NOMO-1 treated with dmso at 0.1 percent for 144 hours (cell line): ENCODE measurements at regions not wholly inside any gene's neighbourhood (a gene's known extent, or its start where the extent isn't known, plus 50 kb on each side); places are given as distances from the start of the nearest gene placed in this dataset.
"Not testable (repeated sequence)": the region's sequence is repeated elsewhere in the genome, so short reads cannot be mapped to it uniquely, and the experiment has no call there.

ENCODE experiments used
- DNase-seq: peaks from one replicate; lab custom pipeline; 2025; ENCODE audit not compliant: unreplicated experiment; lab: John Stamatoyannopoulos, UW

DNA sequence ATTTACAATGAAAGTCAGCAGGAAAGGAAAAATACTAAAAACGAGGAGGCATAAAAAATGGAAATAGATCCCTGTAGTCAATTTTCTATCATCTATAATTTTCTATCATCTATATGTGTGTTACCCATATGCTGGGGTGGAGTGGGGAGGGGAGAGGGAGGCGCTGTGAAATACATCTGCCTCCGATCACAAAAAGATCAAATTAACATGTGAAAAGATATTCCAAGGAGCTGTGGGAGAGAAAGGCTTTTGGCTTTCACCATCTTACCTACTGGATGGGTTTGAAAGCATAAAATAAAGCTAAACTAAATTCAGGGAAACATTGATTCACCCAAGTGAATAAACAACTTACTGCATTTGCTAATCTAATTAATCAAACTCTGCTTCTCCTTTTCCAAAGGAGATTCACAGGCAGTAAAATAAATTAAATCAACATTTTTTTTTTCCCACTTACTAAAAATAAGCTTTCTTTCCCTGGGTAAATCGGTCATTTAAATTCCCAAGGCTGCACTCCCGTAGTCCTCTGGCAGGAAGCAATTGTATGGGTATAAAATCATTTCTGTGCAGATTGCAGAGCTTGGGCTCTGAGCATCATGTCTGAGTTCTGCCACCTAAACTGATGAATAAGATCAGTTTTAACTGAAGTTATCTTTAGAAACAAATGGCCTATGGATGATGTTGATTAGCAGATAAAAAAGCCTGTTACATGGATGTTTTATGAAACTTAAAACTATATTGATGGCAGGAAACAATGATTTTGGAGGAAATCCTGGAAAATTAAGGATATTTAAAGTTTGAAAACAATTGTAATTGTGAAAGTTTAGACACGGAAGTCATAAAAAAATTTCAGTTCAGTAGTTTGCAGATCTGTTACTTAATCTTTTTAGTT, 147.9 kb downstream of the SOX4 start:
- no peak for DNase-seq

DNA sequence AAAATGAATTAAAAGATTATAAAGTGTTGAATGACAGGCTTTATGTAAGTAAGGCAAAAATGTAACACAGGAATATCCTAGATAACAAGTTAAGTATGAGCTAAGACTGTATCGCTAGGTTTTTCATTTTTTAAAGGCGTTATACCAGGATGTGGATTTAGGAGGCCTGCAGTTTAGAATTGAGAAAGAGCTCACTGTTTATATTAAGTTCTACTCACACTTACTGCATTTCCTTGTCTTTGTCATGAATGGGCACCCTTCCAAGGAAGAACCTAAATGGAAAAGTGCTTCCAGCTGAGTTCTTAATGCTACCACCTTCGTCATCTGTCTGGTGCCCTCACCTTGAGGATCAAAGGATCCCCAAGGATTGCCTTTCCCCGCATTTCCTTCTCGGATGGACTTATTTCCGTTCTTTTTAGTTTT, 148.7 kb downstream of the SOX4 start:
- DNase-seq = no peak

DNA sequence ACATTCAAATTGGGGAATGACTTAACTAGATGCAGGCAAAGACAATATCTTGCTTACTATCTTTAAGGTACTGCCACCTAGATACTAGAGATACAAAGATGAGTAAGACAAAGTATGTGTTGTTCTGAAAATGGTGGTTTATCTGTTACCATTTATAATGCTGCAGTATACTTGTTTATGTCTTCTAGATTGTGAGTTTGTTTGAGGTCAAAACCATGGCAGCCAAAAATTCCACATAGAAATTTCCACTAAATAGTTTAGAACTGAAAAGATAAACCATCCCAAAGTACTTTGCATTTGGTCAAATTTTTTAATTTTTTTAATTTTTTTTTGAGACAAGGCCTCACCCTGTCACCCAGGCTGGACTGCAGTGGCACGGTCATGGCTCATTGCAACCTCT, 150.8 kb downstream of the SOX4 start:
- DNase-seq = no peak

DNA sequence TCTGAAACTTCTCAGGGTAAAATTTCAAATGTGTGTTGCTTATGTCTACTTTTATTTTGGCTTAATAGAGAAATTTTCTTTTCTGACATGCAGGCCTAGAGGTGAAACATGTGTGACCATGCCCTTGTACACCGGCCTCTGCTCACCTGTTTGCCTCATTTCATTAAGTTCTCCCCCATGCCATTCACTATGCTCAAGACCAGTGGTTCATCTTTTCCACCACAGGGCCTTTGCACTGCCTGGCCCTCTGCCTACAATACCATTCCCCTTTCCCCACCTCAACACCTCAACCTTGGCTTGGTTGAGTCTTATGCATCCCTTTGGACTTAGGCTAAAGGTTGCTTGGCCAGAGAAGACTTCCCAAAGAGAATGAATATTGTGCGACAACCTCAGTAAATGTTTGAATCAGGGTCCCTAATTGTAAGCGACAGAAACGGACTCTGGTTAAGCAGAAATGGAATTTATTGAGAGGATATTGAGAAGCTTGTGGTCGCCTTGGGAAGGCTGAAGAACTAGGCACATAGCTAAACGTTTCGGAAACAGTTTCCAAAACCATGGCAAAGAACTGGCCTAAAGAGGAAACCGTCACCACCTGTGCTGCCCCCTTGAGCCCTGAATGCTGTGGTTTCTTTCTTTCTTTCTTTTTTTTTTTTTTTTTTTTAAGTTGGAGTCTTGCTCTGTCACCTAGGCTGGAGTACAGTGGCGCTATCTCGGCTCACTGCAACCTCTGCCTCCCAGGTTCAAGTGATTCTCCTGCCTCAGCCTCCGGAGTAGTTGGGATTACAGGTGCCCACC, 152.2 kb downstream of the SOX4 start:
- DNase-seq = no peak

DNA sequence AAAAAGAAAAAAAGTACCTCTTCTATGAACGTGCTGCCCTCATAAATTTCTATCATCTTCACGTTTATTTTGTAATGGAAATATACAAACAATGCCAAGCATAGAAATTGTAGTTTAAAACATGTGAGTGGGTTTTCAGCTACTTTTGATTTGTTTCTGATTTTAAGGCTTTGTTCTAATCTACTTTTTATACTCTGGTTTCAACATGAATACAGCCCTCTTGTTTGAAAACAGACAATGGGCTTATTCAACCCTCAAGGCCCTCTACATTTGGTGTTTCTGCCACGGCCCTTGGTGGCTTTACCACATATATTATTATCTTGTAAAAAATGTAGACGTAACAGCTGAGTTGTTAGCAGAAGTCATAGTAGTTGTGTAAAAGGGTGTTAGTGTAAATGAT, 153.9 kb downstream of the SOX4 start:
- no peak for DNase-seq

DNA sequence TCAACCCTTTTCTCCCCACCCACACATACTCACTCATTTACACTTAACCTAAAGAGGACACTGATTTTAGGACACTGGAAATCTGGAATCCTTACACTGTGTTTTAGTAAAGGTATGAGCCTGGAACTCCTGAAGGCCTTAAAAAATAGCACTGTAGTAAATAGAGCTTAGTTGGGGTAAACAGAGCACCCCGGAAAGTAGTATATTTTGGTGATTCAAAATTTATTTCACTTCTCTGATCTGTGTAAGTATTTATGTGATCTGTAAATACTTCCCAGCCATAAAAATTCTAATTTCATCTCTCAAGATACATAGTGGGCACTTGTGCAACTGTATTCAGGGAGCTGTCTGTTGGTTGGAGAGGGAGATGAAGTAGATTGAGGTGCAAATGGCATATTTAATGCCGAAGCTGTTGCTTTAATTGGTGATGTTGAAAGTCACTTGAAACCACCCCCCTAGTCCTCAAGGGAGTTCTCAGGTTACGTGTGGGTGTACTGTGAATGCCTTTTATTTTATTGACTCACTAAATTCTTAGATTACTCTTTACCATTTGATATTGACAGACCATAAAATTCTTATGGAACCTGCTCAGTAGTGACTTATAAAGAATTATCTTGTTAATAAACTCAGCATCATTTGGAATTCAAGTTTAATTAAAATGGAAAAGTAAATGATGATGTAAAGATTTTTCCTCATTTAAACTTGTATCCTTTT, 154.9 kb downstream of the SOX4 start:
- DNase-seq = no peak

- DNase-seq = no peak
Observed at GRCh38 chr6:21749754-21750153, 156.2 kb downstream of the SOX4 start.

DNA sequence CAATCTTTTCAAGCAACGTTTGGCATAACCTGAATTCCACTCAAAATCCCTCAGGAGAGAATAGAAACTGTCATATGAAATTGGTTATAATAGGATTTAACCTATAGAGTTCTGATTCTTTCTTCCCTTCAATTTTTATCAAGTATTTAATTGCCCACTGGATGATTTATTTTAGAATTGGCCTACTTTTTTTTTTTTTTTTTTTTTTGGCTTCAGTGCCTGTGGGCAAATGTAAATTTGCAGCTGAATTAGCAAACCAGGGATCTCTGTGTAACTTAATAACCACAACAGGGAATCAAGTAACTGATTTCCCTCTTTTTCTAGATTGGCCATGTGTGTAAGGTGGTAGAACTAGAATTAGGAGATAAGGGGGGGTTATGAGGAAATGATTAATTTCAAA, 157.0 kb downstream of the SOX4 start:
- DNase-seq = no peak

DNA sequence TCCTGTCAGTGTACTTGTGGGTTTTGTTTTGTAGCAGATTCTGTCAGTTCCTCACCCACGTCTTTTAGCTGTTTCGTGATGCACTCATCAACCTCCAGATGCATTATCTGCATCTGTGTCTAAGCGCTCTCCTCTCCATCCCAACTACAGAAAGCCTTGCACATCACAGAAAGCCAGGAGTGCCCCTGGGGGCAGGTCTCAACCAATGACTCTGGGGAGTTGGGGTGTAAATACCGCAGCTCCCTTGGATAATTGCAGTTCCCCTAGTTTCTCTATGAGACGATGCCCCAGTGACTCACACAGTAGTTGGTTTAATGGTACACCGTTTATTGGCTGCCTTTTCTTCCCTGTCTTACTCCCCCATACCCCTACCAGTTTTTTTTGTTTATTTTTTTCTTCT, 158.1 kb downstream of the SOX4 start:
- DNase-seq = no peak

- no peak for DNase-seq
Observed at GRCh38 chr6:21752054-21752811, 158.7 kb downstream of the SOX4 start.

- no peak for DNase-seq
Observed at GRCh38 chr6:21753241-21754108, 159.9 kb downstream of the SOX4 start.

DNA sequence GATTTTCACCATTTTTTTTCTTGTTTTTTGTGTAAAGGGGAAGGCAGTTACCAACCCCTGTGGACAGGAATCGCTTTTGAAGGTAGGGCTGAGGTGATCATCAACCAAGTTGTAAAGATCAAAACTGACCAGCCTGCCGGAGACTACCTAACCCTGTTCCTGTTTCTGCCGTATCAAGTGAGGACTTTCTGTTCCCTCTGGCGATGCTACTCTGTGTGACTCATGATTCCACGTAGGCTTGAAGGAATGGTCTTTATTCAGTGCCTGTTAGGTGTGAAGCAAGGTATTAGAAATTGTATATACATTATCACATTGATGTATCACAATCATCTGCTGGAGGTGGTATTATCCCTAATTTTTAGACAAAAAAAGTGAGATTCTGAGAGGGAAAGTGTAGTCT, 161.3 kb downstream of the SOX4 start:
- DNase-seq = no peak

DNA sequence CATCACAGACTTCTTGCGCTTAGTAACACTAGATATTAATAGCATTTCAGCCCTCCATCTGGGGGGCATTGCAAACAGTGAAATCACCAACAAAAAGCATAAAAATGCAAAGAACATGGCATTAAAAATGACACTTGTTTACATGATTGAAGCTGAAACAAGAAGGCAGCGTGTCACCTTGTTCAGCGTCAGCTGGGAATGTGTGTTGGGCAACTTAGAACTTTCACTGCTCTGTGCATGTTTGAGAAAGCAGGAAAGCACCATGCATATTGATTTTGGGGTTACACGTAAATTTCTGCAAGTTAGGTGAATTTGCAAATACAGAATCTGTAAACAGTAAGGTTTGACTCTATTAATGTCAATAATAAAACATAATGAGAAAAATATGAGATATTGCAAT, 162.9 kb downstream of the SOX4 start:
- no peak for DNase-seq

- DNase-seq = not testable (repeated sequence)
Observed at GRCh38 chr6:21757392-21757791, 163.8 kb downstream of the SOX4 start.

GRCh38 chr6:21759721-21760120, 166.2 kb downstream of the SOX4 start:
- DNase-seq = no peak

DNA sequence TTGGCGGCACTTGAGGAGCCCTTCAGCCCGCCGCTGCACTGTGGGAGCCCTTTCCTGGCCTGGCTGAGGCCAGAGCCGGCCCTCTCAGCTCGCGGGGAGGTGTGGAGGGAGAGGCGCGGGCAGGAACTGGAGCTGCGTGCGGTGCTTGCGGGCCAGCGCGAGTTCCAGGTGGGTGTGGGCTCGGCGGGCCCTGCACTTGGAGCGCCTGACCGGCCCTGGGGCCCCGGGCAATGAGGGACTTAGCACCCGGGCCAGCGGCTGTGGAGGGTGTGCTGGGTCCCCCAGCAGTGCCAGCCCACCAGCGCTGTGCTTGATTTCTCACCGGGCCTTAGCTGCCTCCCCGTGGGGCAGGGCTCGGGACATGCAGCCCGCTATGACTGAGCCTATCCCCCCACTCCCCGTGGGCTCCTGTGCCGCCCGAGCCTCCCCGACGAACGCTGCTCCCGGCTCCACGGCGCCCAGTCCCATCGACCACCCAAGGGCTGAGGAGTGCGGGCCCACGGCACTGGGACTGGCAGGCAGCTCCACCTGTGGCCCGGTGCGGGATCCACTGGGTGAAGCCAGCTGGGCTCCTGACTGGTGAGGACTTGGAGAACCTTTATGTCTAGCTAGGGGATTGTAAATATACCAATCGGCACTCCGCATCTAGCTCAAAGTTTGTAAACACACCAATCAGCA, 167.6 kb downstream of the SOX4 start:
- not testable (repeated sequence) for DNase-seq

DNA sequence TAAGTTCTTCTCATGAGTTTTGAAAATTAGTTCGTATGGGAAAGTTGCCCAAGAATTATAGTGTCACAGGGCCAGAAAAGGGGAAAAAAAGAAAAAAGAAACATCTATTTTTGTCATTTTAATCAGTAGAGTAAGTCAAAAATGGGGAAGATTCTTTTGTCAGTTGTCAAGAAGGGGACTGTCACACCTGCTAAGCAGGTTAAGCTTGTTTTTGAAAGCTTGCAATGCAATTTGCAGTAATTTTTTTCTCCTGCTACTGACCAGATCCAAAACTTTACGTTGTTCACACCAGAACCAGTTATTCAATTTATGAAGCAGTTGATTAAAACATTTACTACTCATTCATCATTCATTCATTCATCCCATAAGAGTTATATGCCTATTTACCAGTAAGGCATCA, 171.4 kb downstream of the SOX4 start:
- no peak for DNase-seq

GRCh38 chr6:21767891-21768648, 174.5 kb downstream of the SOX4 start:
- no peak for DNase-seq

DNA sequence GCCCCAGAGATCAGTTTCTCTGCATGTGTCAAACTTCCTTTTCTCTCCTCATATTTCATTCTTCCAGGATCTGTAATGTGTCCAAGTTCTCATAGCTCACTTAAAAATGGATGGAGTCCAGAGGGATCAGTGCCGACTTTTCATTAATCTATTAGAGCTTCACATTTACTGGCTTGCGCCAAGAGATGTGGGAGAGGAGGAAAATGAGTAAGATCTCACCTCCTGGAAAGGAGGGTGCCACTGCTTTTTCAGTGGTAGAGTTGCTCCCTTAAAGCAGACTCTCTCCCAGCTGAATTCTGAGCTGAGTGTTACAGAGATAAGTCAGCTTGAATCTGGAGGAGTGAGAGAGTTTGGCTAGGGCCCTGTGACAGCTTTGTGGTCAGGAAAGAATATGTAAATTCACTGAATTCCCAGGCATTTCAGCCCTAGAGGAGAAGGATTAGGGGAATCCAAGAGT, 175.9 kb downstream of the SOX4 start:
- no peak for DNase-seq
